Breast epithelium (tissue), 3 donors: ENCODE measurements at regions not wholly inside any gene's neighbourhood (a gene's known extent, or its start where the extent isn't known, plus 50 kb on each side); places are given as distances from the start of the nearest gene placed in this dataset.

ENCODE experiments used
- CTCF ChIP-seq, 3 donors: fragments of 450-650 bp; IDR thresholded peaks; one replicate each; pipeline ENCODE4 v1.5.1; 2016 to 2017; ENCODE audit warnings: antibody characterized with exemption in 3 of 3, mild to moderate bottlenecking in 3 of 3, moderate library complexity in 3 of 3
- POLR2A ChIP-seq: fragments of 450-650 bp; IDR thresholded peaks from one replicate; pipeline ENCODE4 v1.6.1; 2016; ENCODE audit warnings: antibody characterized with exemption, mild to moderate bottlenecking, moderate library complexity
- POLR2AphosphoS5 ChIP-seq, 3 donors: sonication (generic); formaldehyde crosslinking; IDR thresholded peaks; one replicate each; pipeline ENCODE4 v1.6.1; 2017; ENCODE audit warnings: antibody characterized with exemption in 3 of 3

- TF ChIP-seq POLR2A (no peak), CTCF (IDR thresholded peaks at IDR 0.05) (no peak), POLR2AphosphoS5 (IDR thresholded peaks at IDR 0.05) (no peak)
These were observed 105.0 kb downstream of the OLIG3 start for GRCh38 chr6:137389150-137389704.
